HepG2 (cell line): ENCODE measurements at regions not wholly inside any gene's neighbourhood (a gene's known extent, or its start where the extent isn't known, plus 50 kb on each side); places are given as distances from the start of the nearest gene placed in this dataset.

Source experiments
- GATA4 ChIP-seq: sonication (generic); IDR thresholded peaks from 2 replicates; pipeline ENCODE4 v1.6.1; 2016; ENCODE audit warnings: antibody characterized with exemption, low read depth, borderline replicate concordance
- GTF2F1 ChIP-seq: fragments of 150-350 bp; IDR thresholded peaks from 2 replicates; pipeline ENCODE4 v1.6.1; 2014; ENCODE audit warnings: low read length
- JUN ChIP-seq: sonication (generic); formaldehyde crosslinking; IDR thresholded peaks from 2 replicates; pipeline ENCODE4 v1.4.0; 2020; ENCODE audit warnings: mild to moderate bottlenecking, missing genetic modification reagents
- MAFK ChIP-seq, 2 experiments: IDR thresholded peaks in 1 of 2; conservative IDR thresholded peaks in 1 of 2; 2 replicates each; pipeline ENCODE4 v1.6.1; 2011; ENCODE audit warnings: improper control_type of control experiment in 2 of 2, low read length in 2 of 2
- POLR2AphosphoS5 ChIP-seq: IDR thresholded peaks from 2 replicates; pipeline ENCODE4 v1.6.1; 2012; ENCODE audit warnings: low read depth, low read length
- SMC3 ChIP-seq: IDR thresholded peaks from 2 replicates; pipeline ENCODE4 v1.6.1; 2011; ENCODE audit warnings: low read length, improper control_type of control experiment
- SPEN ChIP-seq: sonication (generic); formaldehyde crosslinking; IDR thresholded peaks from 2 replicates; pipeline ENCODE4 v1.5.1; 2020; ENCODE audit warnings: low read depth, mild to moderate bottlenecking, missing genetic modification reagents
- ZNF75D ChIP-seq: sonication (generic); formaldehyde crosslinking; IDR thresholded peaks from 2 replicates; pipeline ENCODE4 v1.8.1; 2023; ENCODE audit warnings: missing genetic modification reagents, mild to moderate bottlenecking, borderline replicate concordance
- TF ChIP-seq, protein P1 (sequence below): sonication (generic); formaldehyde crosslinking; IDR thresholded peaks from 2 replicates; pipeline ENCODE4 v1.4.0; 2020; ENCODE audit warnings: missing genetic modification reagents, borderline replicate concordance
- TF ChIP-seq, protein P2 (sequence below): sonication (generic); formaldehyde crosslinking; IDR thresholded peaks from 2 replicates; pipeline ENCODE4 v1.5.0; 2020; ENCODE audit warnings: mild to moderate bottlenecking, missing genetic modification reagents, moderate library complexity
- TF ChIP-seq, protein P3 (sequence below): sonication (generic); formaldehyde crosslinking; IDR thresholded peaks from 2 replicates; pipeline ENCODE4 v1.5.1; 2020; ENCODE audit warnings: mild to moderate bottlenecking, missing genetic modification reagents, moderate library complexity

DNA sequence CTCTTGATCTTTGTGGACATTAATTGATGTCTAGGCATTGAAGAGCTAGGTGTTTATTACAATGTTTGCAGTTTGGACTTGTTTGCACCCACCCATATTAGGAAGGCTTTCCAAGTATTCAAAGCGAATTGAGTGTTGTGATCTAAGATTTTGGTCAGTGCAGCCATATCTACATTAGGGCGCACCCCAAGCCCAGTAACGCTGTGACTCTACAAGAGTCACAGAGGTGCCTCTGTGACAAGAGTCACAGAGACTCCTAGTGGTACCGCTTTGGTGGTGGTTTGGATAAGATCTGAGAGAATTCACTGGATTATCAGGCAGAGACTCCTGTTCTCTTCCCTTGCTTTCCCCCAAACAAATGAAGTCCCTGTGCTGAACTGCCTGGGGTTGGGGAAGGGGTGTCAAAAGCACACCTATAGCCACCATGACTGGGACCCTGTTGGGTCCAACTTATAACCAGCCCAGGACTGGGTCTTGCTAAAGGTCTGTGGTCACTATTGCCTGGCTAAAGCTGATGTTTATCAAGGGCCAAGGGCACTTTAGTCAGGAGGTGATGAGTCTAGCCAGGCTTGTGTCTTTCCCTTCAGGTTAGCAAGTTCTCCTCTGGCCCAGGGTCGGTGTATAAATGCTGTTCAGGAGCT is 114.1 kb upstream of the RIOK2 start:
- TF ChIP-seq MAFK (conservative IDR thresholded peaks at IDR 0.05 in 1 of 2, IDR thresholded peaks at IDR 0.05 in 1 of 2; ENCODE audit: low read length in 2 of 2): no peak
- TF ChIP-seq SMC3: peak; percentile 57
- TF ChIP-seq, protein P1, sequence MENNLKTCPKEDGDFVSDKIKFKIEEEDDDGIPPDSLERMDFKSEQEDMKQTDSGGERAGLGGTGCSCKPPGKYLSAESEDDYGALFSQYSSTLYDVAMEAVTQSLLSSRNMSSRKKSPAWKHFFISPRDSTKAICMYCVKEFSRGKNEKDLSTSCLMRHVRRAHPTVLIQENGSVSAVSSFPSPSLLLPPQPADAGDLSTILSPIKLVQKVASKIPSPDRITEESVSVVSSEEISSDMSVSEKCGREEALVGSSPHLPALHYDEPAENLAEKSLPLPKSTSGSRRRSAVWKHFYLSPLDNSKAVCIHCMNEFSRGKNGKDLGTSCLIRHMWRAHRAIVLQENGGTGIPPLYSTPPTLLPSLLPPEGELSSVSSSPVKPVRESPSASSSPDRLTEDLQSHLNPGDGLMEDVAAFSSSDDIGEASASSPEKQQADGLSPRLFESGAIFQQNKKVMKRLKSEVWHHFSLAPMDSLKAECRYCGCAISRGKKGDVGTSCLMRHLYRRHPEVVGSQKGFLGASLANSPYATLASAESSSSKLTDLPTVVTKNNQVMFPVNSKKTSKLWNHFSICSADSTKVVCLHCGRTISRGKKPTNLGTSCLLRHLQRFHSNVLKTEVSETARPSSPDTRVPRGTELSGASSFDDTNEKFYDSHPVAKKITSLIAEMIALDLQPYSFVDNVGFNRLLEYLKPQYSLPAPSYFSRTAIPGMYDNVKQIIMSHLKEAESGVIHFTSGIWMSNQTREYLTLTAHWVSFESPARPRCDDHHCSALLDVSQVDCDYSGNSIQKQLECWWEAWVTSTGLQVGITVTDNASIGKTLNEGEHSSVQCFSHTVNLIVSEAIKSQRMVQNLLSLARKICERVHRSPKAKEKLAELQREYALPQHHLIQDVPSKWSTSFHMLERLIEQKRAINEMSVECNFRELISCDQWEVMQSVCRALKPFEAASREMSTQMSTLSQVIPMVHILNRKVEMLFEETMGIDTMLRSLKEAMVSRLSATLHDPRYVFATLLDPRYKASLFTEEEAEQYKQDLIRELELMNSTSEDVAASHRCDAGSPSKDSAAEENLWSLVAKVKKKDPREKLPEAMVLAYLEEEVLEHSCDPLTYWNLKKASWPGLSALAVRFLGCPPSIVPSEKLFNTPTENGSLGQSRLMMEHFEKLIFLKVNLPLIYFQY (CRISPR knock-in tag): no peak
- TF ChIP-seq, protein P2, sequence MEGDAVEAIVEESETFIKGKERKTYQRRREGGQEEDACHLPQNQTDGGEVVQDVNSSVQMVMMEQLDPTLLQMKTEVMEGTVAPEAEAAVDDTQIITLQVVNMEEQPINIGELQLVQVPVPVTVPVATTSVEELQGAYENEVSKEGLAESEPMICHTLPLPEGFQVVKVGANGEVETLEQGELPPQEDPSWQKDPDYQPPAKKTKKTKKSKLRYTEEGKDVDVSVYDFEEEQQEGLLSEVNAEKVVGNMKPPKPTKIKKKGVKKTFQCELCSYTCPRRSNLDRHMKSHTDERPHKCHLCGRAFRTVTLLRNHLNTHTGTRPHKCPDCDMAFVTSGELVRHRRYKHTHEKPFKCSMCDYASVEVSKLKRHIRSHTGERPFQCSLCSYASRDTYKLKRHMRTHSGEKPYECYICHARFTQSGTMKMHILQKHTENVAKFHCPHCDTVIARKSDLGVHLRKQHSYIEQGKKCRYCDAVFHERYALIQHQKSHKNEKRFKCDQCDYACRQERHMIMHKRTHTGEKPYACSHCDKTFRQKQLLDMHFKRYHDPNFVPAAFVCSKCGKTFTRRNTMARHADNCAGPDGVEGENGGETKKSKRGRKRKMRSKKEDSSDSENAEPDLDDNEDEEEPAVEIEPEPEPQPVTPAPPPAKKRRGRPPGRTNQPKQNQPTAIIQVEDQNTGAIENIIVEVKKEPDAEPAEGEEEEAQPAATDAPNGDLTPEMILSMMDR (CRISPR knock-in tag): peak; percentile 70
- no peak for TF ChIP-seq GTF2F1
- no peak for TF ChIP-seq ZNF75D
- TF ChIP-seq POLR2AphosphoS5: no peak
- no peak for TF ChIP-seq JUN (CRISPR knock-in tag)
- TF ChIP-seq SPEN: no peak
- TF ChIP-seq GATA4: no peak
- TF ChIP-seq, protein P3, sequence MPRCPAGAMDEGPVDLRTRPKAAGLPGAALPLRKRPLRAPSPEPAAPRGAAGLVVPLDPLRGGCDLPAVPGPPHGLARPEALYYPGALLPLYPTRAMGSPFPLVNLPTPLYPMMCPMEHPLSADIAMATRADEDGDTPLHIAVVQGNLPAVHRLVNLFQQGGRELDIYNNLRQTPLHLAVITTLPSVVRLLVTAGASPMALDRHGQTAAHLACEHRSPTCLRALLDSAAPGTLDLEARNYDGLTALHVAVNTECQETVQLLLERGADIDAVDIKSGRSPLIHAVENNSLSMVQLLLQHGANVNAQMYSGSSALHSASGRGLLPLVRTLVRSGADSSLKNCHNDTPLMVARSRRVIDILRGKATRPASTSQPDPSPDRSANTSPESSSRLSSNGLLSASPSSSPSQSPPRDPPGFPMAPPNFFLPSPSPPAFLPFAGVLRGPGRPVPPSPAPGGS: no peak
